ENCODE measurements at regions not wholly inside any gene's neighbourhood (a gene's known extent, or its start where the extent isn't known, plus 50 kb on each side); places are given as distances from the start of the nearest gene placed in this dataset.

- TF ChIP-seq CTCF (conservative IDR thresholded peaks at IDR 0.05; ENCODE audit: low read length) (no peak), EZH2phosphoT487 (IDR thresholded peaks at IDR 0.05; ENCODE audit: borderline replicate concordance) (no peak)
Measured at GRCh38 chr15:96182736-96183513, 147.6 kb upstream of the NR2F2 start.
